ENCODE measurements at regions not wholly inside any gene's neighbourhood (a gene's known extent, or its start where the extent isn't known, plus 50 kb on each side); places are given as distances from the start of the nearest gene placed in this dataset.

DNA sequence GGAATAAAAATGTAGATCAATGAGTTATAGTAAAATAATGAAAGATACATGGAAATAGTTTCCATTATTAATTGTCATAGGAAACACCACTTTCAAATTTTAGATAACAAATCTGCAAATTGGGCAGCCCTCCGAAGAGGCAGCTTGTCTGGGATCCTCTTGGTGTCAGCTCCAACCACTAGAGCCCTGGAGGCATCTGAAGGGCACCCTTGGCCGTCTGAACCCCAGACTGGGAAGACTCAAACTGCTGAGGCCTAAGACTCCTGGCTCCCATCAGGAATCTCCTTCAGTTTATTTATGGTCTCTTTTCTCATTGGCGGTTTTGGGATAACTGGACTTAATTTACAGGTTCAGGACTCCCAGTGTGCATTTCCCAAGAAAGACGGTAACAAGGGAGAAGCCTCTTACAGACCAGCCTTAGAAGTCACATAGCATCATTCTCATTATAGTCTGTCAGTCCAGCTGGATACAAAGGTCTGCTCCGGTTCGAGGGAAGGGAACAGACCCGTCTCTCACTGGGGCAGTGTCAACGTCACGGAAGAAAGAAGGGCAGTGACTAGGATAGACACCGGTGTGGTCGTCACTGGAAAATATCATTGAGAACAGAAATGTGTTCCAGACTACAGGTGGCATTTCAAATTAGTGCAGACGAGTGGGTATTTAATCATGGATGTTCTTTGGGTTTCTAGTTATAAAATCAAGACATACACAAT is 390.7 kb upstream of the NETO1 start:
- no peak overlapping the region for H4K8ac ChIP-seq (ENCODE audit: low read depth, low read length)
- no peak overlapping the region for H3K4me2 ChIP-seq (ENCODE audit: low read length)
- H3K79me1 ChIP-seq (ENCODE audit: low read length): no peaks in the 10 kb centered on the region
- no peaks in the 10 kb centered on the region for H3K9me3 ChIP-seq (ENCODE audit: insufficient read depth, low read depth, low read length)
- no peak overlapping the region for H4K12ac ChIP-seq (ENCODE audit: low read depth, low read length)
- no peak overlapping the region for H3K18ac ChIP-seq (ENCODE audit: low read length)
- H3K9ac ChIP-seq (ENCODE audit: low read length): no peak overlapping the region
- no peaks in the 10 kb centered on the region for H3K79me2 ChIP-seq (ENCODE audit: control insufficient read depth, insufficient read depth, low read length, poor library complexity)
- H2AFZ ChIP-seq (ENCODE audit: insufficient read depth, low read length, poor library complexity): no peak overlapping the region
- H3K36me3 ChIP-seq (ENCODE audit: control insufficient read depth in 1 of 2, insufficient read depth in 2 of 2, low read length in 2 of 2): no peaks in the 10 kb centered on the region
- H2BK5ac ChIP-seq (ENCODE audit: low read depth, low read length, poor library complexity): no peak overlapping the region
- no peak overlapping the region for H4K91ac ChIP-seq (ENCODE audit: low read depth, low read length)
- no peak overlapping the region for H3K4me3 ChIP-seq (ENCODE audit: low read depth, low read length)
- no peaks in the 10 kb centered on the region for H3K27me3 ChIP-seq (ENCODE audit: insufficient read depth, low read length)
- H3K14ac ChIP-seq (ENCODE audit: low read length): no peak overlapping the region
- no peaks in the 10 kb centered on the region for H3K4me1 ChIP-seq (ENCODE audit: control insufficient read depth in 1 of 2, insufficient read depth in 2 of 2, low read length in 2 of 2)
- H3K23ac ChIP-seq (ENCODE audit: low read length): no peak overlapping the region
- no peak overlapping the region for H3K27ac ChIP-seq (ENCODE audit: low read depth, low read length)
- H3K4ac ChIP-seq (ENCODE audit: low read depth, low read length): no peak overlapping the region
- H2BK120ac ChIP-seq (ENCODE audit: insufficient read depth, low read length, poor library complexity): no peak overlapping the region
- H2BK12ac ChIP-seq (ENCODE audit: low read length): no peak overlapping the region
- no CpG with 5 or more reads among the region's 12 CpGs for WGBS (ENCODE audit: extremely low coverage, insufficient coverage, insufficient read length)
- DNase-seq: no peak
- H2AK5ac ChIP-seq (ENCODE audit: low read length): no peak overlapping the region

DNA sequence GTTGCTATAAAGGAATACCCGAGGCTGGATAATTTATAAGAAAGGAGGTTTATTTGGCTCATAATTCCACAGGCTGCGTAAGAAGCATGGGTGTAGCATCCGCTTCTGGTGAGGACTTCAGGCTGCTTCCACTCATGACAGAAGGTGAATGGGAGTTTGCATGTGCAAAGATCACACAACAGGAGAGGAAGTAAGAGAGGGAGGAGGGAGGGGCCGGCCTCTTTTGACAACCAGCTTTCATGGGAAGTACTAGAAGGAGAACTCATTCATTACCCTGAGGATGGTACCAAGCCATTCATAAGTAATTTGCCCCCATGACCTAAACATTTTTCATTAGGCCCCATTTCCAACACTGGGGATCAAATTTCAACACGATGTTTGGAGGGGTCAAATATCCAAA is 386.8 kb upstream of the NETO1 start:
- H4K12ac ChIP-seq (ENCODE audit: low read depth, low read length): no peak overlapping the region
- no peaks in the 10 kb centered on the region for H3K79me1 ChIP-seq (ENCODE audit: low read length)
- no peak for DNase-seq
- H4K91ac ChIP-seq (ENCODE audit: low read depth, low read length): no peak overlapping the region
- no peak overlapping the region for H2AK5ac ChIP-seq (ENCODE audit: low read length)
- H2AFZ ChIP-seq (ENCODE audit: insufficient read depth, low read length, poor library complexity): no peak overlapping the region
- no peak overlapping the region for H3K23ac ChIP-seq (ENCODE audit: low read length)
- H2BK12ac ChIP-seq (ENCODE audit: low read length): no peak overlapping the region
- no peaks in the 10 kb centered on the region for H3K27me3 ChIP-seq (ENCODE audit: insufficient read depth, low read length)
- no peak overlapping the region for H3K9ac ChIP-seq (ENCODE audit: low read length)
- no peak overlapping the region for H3K18ac ChIP-seq (ENCODE audit: low read length)
- H3K9me3 ChIP-seq (ENCODE audit: insufficient read depth, low read depth, low read length): no peaks in the 10 kb centered on the region
- no peak overlapping the region for H3K4me3 ChIP-seq (ENCODE audit: low read depth, low read length)
- no peaks in the 10 kb centered on the region for H3K36me3 ChIP-seq (ENCODE audit: control insufficient read depth in 1 of 2, insufficient read depth in 2 of 2, low read length in 2 of 2)
- no peak overlapping the region for H3K4ac ChIP-seq (ENCODE audit: low read depth, low read length)
- no peak overlapping the region for H2BK120ac ChIP-seq (ENCODE audit: insufficient read depth, low read length, poor library complexity)
- no CpG with 5 or more reads among the region's 5 CpGs for WGBS (ENCODE audit: extremely low coverage, insufficient coverage, insufficient read length)
- no peak overlapping the region for H2BK5ac ChIP-seq (ENCODE audit: low read depth, low read length, poor library complexity)
- no peak overlapping the region for H3K27ac ChIP-seq (ENCODE audit: low read depth, low read length)
- H3K14ac ChIP-seq (ENCODE audit: low read length): no peak overlapping the region
- no peaks in the 10 kb centered on the region for H3K4me1 ChIP-seq (ENCODE audit: control insufficient read depth in 1 of 2, insufficient read depth in 2 of 2, low read length in 2 of 2)
- H3K79me2 ChIP-seq (ENCODE audit: control insufficient read depth, insufficient read depth, low read length, poor library complexity): no peaks in the 10 kb centered on the region
- H4K8ac ChIP-seq (ENCODE audit: low read depth, low read length): no peak overlapping the region
- H3K4me2 ChIP-seq (ENCODE audit: low read length): no peak overlapping the region

DNA sequence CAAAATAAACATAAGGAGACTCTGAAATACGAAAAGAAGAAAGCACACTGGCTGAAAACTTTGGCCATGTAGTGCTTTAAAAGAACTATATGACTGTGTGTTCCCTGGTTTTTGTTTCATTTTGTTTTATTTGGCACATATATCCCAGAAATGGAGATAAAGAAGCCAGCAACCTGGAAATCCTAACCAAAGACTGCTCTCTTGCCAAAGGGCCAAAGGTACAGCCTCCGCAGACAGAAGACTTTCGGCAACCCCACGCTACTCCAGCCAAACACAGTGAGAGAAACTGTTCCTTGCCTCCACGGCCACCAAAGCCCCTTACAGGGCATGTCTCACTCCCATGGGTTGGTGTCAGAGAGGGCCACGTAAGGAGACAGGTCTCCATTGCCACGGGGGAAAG is 381.2 kb upstream of the NETO1 start:
- H4K8ac ChIP-seq (ENCODE audit: low read depth, low read length): no peak overlapping the region
- H2AFZ ChIP-seq (ENCODE audit: insufficient read depth, low read length, poor library complexity): no peak overlapping the region
- H3K27me3 ChIP-seq (ENCODE audit: insufficient read depth, low read length): no peaks in the 10 kb centered on the region
- no peaks in the 10 kb centered on the region for H3K79me2 ChIP-seq (ENCODE audit: control insufficient read depth, insufficient read depth, low read length, poor library complexity)
- H2BK120ac ChIP-seq (ENCODE audit: insufficient read depth, low read length, poor library complexity): no peak overlapping the region
- no peak overlapping the region for H4K91ac ChIP-seq (ENCODE audit: low read depth, low read length)
- H3K18ac ChIP-seq (ENCODE audit: low read length): no peak overlapping the region
- H3K36me3 ChIP-seq (ENCODE audit: control insufficient read depth in 1 of 2, insufficient read depth in 2 of 2, low read length in 2 of 2): no peaks in the 10 kb centered on the region
- H3K14ac ChIP-seq (ENCODE audit: low read length): no peak overlapping the region
- no peak for DNase-seq
- no peak overlapping the region for H2BK5ac ChIP-seq (ENCODE audit: low read depth, low read length, poor library complexity)
- H3K4me2 ChIP-seq (ENCODE audit: low read length): no peak overlapping the region
- H3K9ac ChIP-seq (ENCODE audit: low read length): no peak overlapping the region
- H4K12ac ChIP-seq (ENCODE audit: low read depth, low read length): no peak overlapping the region
- H3K4me1 ChIP-seq (ENCODE audit: control insufficient read depth in 1 of 2, insufficient read depth in 2 of 2, low read length in 2 of 2): no peaks in the 10 kb centered on the region
- H2AK5ac ChIP-seq (ENCODE audit: low read length): no peak overlapping the region
- no CpG with 5 or more reads among the region's 7 CpGs for WGBS (ENCODE audit: extremely low coverage, insufficient coverage, insufficient read length)
- no peak overlapping the region for H3K27ac ChIP-seq (ENCODE audit: low read depth, low read length)
- H2BK12ac ChIP-seq (ENCODE audit: low read length): no peak overlapping the region
- H3K4me3 ChIP-seq (ENCODE audit: low read depth, low read length): no peak overlapping the region
- no peak overlapping the region for H3K4ac ChIP-seq (ENCODE audit: low read depth, low read length)
- H3K9me3 ChIP-seq (ENCODE audit: insufficient read depth, low read depth, low read length): no peaks in the 10 kb centered on the region
- H3K23ac ChIP-seq (ENCODE audit: low read length): no peak overlapping the region
- H3K79me1 ChIP-seq (ENCODE audit: low read length): no peaks in the 10 kb centered on the region

DNA sequence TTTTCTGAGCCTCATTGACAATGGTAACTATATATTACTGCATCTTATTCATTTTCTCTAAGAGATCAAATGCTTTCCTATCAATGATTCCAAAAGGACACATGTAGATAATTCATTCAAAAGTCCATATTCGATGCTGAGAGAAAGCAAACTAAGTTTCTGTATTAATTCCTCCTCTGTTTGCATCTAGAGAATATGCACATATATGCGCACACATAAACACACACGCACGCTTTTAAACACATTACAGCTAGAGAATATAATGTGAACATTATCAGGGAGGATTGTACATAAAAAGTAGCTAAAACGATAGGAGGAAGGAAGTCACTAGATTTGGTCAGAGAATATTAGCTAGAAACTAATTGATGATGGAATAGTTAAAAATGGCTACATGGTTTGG is 379.0 kb upstream of the NETO1 start:
- Histone ChIP-seq H2AFZ (ENCODE audit: insufficient read depth, low read length, poor library complexity) (no peak overlapping the region), H3K36me3 (ENCODE audit: control insufficient read depth in 1 of 2, insufficient read depth in 2 of 2, low read length in 2 of 2) (no peaks in the 10 kb centered on the region), H4K91ac (ENCODE audit: low read depth, low read length) (no peak overlapping the region), H3K14ac (ENCODE audit: low read length) (no peak overlapping the region), H2BK5ac (ENCODE audit: low read depth, low read length, poor library complexity) (no peak overlapping the region), H3K79me2 (ENCODE audit: control insufficient read depth, insufficient read depth, low read length, poor library complexity) (no peaks in the 10 kb centered on the region), H2BK12ac (ENCODE audit: low read length) (no peak overlapping the region), H3K27ac (ENCODE audit: low read depth, low read length) (no peak overlapping the region), H4K12ac (ENCODE audit: low read depth, low read length) (no peak overlapping the region), H3K4me2 (ENCODE audit: low read length) (no peak overlapping the region), H3K9ac (ENCODE audit: low read length) (no peak overlapping the region), H4K8ac (ENCODE audit: low read depth, low read length) (no peak overlapping the region), H3K4me1 (ENCODE audit: control insufficient read depth in 1 of 2, insufficient read depth in 2 of 2, low read length in 2 of 2) (no peaks in the 10 kb centered on the region), H3K18ac (ENCODE audit: low read length) (no peak overlapping the region), H3K23ac (ENCODE audit: low read length) (no peak overlapping the region), H2AK5ac (ENCODE audit: low read length) (no peak overlapping the region), H3K9me3 (ENCODE audit: insufficient read depth, low read depth, low read length) (no peaks in the 10 kb centered on the region), H3K79me1 (ENCODE audit: low read length) (no peaks in the 10 kb centered on the region), H3K27me3 (ENCODE audit: insufficient read depth, low read length) (no peaks in the 10 kb centered on the region), H3K4ac (ENCODE audit: low read depth, low read length) (no peak overlapping the region), H3K4me3 (ENCODE audit: low read depth, low read length) (no peak overlapping the region), H2BK120ac (ENCODE audit: insufficient read depth, low read length, poor library complexity) (no peak overlapping the region)
- DNase-seq: no peak
- WGBS (ENCODE audit: extremely low coverage, insufficient coverage, insufficient read length): no CpG with 5 or more reads among the region's 5 CpGs

Measured in trophoblast cell (in vitro differentiated cells and primary cell).